ENCODE measurements at regions not wholly inside any gene's neighbourhood (a gene's known extent, or its start where the extent isn't known, plus 50 kb on each side); places are given as distances from the start of the nearest gene placed in this dataset.
A peak's percentile ranks its signal among the peaks of the same experiment; 100 is the strongest.

DNA sequence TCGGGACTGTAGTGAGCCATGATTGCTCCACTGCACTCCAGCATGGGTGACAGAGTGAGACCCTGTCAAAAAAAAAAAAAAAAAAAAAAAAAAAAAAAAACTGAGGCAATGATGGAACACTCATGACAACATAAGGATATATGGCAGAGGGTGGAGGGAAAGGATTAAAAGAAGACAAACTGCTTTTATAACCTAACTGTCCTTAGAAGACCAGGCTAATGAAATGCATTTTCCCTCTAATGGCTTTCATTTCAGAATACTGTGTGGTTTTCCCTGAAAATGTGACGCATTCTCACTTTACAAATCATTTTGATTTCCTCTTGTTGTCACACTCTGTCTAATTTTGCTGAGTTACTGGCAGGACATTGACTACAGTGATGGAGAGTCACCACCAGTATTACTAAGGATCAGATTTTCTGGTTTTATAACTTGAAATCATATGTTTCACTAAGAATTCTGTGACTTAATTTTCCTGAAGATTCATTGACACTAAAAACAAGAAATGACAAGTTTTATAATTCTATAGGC lies 137.6 kb upstream of the SSTR1 start:
- no peak for DNase-seq

DNA sequence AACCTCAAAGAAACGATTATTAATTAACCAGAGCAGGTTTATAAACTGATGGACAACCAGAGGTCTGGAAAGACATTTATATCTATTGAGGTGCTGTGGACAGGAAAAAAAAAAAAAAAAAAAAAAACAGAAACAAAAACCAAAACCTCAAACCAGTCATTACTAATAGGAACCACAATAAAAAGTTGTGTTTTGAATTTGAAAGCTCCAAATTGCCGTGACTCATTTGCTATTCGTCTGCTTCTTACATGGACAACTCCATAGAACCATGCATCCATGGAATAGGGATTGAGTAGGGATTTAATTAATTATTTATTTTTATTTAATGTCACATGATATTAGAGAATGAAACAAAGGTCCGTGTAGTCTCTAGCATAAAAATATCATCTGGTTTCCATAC lies 134.1 kb upstream of the SSTR1 start:
- no peak for DNase-seq

DNA sequence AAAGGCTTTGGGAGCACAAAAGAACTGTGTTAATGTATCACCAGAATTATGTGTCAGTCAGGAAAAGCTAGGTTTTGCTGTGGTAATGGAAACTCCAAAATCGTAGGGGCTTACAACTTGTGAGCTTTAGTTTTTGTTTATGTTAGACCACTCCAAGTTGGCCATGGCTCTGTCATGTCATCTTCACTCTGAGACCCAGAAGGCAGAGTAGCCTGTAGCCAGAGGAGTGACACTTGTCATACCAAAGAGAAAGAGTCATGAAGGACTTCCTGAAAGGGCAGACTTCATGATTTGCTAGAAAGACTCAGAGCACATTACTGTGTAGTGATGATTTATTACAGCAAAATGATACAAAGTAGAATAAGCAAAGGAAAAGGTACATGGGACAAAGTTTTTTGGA lies 133.6 kb upstream of the SSTR1 start:
- DNase-seq = no peak

DNA sequence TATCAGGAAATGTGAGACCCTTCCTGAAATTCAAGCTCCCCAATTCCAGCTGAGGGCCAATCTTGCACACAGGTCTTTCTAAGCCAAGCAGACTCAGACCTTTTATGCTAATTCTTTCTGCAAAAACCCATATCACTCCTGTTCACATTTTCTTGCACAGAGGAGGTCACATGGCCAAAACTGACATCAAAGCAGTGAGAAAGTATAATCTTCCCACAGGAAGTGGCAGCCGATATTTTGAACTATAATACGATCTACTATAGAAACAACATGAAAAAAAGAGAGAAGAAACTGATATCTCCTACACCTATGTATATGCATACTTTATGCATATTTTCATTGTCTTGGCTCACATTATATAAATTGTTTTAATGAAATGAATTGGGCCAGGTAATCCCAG lies 132.9 kb upstream of the SSTR1 start:
- DNase-seq = no peak

DNA sequence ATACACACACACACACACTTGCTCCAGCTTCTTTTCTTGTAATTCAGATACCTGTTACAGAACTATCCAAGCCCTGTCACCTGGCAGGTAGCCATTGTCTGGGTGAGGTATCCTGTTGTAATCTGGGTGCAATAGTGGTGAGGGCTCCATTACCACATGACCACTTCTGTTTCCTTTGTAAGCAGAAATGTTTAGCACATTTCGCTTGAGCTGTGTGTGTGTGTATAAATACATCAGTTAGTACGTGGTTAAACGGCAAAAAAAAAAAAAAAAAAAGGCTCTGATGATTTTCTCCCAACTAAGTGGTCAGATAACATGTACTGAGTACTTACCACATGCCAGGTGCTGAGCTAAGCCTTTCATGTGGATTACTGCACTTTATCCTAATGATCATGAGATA lies 129.3 kb upstream of the SSTR1 start:
- DNase-seq = peak; percentile 59

DNA sequence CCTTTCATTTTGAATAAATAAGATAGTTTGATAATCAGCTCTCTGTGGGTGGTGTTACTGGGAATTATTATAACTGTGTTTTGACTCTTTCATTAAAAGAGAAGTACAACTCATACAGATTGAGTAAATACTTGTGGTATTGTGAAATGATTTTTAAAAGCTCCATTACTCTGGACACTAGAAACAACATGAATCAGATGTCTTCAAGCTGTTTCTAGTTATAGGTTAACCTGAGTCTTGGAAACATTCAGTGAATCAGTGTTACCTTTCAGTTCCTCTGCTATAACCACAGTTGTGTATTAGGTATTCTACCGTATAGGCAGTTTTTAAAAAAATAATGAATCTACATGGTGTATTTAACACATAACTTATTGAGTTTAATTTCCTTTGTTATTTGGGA lies 128.4 kb upstream of the SSTR1 start:
- DNase-seq = peak; percentile 54

DNA sequence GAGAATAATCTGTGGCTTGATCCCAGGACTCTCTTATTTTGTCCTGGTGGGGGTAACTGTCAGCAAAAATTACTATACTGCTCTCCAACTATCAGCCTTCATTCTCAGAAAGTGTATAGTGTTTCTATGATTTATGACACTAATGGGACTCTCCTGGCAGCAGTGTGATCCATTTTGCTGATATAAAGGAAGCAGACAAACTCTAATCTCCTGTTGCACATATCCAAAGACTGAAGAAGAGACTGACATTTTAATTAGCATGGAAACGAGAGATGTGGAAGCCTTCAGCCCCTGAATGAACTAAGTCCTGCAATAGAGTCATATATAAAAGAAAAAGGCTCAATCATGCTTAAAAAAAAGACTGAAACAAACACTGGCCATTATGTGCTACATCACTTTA lies 127.8 kb upstream of the SSTR1 start:
- DNase-seq = peak; percentile 82

DNA sequence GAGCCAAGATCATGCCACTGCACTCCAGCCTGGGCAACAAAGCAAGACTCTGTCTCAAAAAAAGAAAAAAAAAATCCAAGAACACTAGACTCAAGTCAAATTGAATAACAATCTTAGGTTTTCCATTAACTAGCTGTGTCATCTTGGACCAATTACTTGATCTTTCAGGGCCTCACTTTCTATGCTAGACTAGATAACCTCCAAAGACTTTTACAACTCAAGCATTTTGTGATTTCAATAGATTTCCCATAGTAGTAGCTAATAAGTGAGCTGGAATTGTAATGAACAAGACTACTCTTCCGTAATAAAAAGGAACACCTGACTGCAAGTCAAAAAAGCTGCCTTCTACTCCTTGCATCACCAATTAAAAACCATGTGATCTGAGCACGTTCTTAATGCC lies 127.0 kb upstream of the SSTR1 start:
- DNase-seq = no peak

DNA sequence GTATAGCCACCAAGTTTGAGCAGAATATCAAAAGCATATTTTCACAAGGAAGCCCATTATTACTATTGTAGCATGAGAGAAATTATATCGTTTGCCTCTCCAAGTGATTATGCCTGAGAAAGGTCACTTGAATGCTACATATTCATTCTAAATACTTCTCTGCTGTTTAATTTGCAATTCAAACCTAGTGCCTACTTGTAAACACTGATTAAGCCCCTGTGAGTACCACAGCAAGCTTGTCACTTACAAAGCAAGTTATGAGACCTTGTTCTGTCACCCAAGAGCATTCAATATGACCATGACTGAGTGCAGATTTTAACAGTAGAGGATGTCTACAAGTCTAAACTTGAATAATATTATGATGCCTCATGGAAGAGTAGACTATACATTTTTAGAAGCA lies 124.7 kb upstream of the SSTR1 start:
- DNase-seq = peak; percentile 32

DNA sequence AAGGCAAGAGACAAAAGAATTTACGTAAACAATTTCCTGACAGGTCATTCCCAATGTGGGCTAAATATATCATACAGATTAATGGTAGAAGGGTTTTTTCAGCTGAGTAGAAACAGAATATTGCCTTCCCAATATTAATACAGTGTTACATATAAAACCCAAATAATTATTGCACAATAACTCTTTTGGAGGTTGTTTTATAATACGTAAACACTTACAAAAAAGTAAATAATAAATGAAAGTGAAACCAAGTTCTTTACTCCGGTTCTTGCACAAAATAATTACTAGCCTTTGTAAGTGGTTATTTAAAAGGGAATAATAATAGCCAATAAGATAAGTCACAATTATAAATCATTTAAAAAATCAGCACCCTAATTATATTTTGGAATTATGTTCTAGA lies 118.6 kb upstream of the SSTR1 start:
- DNase-seq = no peak

DNA sequence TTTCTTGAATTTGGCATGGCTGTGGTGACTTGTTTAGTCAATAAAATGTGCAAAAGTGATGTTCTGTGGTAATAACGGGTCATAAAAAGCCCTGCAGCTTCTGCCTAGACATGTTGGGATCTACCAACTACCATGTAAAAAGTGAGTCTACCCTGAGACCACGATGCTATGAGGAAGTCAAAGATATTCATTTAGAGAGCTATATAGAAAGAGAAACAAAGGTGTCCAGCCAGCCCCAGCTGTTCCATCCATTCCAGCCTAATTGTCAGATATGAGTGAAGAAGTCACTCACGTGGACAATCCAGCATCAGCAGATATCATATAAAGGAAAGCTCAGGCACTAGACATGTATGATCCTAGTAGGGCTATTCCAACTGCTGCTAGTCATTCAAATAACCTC lies 117.2 kb upstream of the SSTR1 start:
- DNase-seq = peak; percentile 16

DNA sequence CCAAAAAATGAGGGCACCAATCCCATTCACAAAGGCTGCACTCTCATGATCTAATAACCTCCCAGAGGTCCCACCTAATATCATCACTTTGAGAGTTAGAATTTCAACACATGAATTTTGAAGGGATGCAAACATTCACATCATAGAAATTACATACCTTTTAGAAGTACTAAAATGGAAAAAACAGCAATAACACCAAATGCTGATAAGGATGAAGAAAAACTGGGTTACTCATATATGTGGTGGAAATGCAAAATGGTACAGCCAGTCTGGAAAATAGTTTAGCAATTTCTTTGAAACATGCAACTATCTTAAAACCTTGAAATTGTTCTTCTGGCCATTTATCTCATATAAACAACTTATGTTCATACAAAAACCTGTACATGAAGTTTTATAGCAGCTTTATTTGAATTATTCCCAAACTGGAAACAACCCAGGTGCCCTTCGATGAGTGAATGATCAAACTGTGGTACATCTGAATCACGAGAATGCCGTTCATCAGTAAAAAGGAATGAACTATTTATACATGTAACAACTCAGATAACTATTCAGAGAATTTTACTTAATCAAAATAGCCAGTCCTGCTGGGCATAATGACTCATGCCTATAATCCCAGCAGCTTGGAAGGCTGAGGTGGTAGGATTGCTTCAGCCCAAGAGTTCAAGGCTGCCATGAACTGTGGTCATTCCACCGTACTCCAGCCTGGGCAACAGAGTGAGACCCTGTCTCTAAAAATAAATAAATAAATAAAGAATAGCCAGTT lies 109.4 kb upstream of the SSTR1 start:
- no peak for DNase-seq

DNA sequence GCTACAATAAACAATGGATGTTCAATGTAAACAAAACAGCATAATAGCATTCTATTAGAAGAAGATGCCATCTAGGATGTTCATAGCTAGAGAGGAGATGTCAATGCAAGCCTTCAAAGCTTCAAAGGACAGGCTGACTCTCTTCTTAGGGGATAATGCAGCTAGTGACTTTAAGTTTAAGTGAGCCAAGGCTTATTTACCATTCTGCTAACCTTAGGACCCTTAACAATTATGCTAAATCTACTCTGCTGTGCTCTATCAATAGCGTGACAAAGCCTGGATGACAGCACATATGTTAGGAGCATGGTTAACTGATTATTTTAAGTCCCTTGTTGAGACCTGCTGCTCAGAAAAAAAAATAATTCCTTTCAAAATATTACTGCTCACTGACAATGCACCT lies 106.0 kb upstream of the SSTR1 start:
- peak; percentile 24 for DNase-seq

DNA sequence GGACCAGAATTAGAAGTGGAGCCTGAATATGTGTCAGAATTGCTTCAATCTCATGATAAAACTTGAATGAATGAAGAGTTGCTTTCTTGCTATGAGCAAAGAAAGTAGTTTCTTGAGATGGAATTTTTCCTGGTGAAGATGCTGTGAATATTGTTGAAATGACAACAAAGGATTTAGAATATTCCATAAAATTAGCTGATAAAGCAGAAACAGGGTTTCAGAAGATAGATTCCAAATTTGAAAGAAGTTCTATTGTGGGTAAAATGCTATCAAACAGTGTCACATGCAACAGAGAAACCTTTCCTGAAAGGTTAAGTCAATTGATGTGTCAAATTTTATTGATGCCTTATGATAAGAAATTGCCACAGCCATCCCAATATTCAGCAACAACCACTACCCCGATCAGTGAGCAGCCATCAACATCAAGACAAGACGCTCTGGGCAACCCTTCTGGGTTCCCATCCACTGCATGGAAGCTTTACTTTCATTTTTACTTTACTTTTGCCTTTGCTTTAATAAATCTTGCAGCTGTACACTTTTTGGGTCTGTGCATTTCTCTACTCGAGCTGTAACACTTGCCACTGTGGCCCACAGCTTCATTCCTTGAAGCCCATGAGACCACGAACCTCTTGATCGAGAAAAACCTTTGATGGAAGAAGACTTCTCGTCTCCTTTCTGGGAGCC lies 104.0 kb upstream of the SSTR1 start:
- DNase-seq = no peak

DNA sequence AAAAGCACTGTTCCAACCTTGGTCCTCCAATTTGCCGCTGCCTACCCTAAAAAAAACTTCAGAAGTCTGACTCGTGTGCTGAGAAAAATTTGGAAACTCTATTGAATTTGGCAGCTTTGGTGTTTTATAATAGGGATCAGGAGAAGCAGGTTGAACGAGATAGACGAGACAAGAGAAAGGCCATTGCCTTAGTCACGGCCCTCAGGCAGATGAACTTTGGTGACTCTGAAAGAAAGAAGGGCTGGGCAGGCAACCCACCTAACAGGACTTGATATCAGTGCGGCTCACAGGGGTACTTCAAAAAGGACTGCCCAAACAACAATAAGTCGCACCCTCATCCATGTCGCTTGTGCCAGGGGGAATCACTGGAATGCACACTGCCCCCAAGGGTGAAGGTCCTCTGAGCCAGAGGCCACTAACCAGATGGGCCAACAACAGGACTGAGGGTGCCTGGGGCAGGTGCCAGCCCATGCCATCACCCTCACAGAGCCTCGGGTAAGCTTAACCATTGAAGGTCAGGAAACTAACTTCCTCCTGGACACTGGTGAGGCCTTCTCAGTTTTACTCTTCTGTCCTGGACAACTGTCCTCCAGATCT lies 102.5 kb upstream of the SSTR1 start:
- no peak for DNase-seq

DNA sequence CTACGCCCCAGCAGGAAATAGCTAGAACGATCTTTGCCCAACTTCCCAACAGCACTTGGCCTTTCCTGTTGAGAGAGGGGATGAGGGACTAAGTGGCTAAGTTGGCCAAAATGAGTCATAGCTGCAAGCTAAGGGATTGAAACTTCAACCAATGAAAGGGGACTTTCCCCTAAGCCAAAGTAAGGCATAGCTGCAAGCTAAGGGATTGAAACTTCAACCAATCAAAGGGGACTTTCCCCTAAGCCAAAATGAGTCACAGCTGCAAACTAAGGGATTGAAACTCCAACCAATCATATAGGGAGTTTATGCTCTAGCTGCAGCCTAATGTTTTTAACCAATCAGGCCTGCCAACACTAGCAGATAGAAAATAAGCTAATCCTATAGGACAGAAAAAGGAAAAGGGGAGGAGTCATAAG lies 100.5 kb upstream of the SSTR1 start:
- DNase-seq = no peak

DNA sequence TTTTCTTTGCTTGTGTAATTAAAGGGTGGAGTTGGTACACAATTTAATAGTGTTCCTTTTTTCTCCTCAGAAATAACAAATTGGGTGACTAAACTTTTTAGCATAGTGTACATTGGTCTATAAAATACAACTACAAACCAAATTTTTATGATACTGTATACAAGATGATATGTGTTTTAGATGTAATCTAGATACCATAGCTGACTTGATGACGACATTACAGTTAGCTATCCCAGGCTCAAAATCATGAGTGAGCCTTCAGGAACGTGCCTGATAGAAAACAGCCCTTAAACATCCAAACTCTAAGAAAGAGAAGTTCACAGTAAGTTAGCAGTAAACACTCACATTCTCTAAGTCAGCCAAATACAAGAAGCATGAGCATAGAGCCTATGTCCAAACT lies 99.0 kb upstream of the SSTR1 start:
- no peak for DNase-seq

DNA sequence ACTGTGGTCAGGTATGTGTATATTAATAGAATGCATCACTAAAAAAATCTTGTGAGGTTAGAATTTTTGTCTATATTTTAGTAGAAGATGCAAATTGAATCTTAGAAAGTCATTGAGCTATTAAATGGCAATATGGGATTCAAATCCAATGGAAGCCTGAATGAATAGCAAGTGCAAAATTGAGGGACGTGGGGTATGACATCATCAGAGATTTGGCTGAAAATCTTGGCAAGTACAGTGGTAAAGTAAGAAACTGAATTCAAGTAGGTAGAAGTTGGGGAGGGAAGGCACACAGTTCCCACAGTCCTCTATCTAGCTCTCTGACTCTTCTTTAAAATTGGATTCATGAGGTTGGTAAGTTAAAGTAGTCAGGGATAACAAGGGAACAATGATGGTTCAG lies 97.4 kb upstream of the SSTR1 start:
- DNase-seq = no peak

DNA sequence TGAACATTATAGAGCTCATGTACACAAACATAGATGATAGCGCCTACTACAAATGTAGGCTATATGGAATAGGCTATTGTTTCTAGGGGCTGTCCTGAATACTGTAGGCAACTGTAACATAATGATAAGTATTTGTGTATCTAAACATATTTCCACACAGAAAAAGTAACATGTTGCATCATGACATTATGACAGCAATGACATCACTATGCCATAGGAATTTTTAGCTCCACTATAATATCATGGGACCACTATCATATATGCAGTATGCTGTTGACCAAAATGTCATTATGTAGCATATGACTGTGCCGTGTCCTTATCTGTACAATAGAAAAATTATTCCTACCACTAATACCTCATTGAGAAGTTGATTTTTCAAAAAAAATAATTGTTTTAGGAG lies 96.7 kb upstream of the SSTR1 start:
- DNase-seq = no peak

DNA sequence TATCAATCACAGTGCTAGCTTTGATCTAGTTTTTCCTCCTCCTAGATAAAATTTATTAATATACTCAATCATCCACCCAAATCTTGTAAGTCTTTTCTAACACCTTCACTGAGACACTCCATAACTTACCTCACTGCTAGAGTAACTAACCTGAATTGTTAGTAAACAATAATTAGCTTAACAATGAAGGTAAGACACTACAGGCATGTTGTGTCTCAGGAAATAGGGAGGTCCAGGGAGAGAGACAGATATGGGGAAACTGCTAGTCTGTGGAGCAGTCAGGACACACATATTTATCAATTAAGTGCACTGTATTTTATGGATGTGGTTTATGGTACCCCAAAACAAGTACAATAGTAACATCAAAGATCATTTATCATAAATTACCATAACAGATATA lies 94.2 kb upstream of the SSTR1 start:
- no peak for DNase-seq

DNA sequence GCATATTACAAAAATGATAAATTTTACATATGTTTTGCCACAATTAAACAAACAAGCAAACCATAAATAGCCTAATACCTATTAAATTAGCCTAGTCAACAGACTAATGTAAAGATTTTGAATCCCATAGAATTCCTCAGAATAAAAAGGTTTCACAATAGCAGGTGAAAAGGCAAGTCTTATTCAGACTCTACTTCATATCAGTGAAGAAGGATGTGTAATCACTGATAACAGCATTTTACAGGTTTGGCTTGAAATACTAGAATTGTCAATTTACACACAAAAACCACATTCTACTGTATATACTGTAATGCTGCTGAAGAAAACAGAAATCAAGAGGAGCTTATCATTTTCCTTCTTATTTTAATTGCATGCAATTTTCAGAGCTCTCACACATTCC lies 90.8 kb upstream of the SSTR1 start:
- no peak for DNase-seq

DNA sequence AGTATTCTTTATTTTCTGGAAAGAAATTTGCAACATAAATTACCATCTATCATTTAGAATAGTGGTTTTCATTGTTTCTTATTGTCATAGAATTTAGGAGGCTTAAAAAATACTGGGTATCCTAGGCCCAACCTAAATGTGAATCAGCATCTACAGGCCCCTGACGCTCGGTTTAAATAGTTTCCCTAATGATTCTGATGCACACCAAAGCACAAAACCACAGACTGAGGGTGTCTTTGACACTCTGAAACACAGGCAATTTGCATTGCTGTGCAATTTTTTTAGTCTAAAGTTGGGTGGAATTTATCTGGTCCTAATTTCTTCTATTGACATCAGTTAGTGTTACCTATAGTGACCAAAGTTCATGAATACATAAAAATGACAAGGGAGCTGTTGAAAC lies 87.6 kb upstream of the SSTR1 start:
- DNase-seq = no peak

DNA sequence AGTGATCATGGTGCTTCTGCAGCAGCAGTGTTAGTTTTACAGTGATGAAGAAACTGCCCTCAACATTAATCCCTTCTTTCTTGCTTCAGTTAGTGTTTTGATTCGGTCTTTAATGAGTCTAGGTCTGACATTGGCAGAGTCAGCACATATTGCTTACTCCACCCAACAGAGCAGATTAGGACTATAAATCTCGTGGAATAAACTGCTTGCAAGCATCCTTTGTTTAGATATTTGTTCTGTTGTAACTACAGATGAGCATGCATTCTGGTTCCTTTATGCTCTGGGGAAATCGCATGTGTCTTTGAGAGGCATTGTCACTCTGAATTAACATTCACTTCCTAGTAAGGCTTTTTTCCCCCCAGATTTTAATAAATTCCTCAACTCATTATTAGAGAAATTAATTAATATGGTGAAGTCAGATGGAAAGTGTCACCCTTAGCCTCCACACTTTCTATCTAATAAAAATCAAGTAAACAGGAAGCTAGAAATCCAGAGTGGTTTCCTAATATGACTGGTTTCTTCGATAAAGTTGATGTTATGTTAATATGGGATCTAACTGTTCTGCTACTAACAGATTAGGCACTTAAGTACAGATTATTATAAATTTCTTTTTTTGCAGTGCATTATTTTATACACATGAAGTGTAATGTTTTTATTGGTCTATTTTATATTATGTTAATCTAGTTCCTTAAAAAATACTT lies 86.2 kb upstream of the SSTR1 start:
- peak; percentile 54 for DNase-seq

DNA sequence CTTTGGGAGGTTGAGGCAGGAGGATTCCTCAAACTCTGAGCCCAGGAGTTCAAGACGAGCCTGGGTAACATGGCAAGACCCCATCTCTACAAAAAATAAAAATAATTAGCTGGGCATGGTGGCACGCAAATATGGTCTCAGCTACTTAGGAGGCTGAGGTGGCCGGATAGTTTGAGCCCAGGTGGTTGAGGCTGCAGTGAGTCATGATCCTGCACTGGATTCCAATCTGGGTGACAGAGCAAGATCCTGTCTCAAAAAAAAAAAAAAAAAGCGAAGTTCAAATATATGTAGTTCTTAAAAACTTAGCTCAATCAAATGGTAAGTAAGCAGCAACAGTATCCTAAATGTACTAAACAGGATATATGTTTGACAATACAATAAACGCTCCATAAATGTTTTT lies 85.5 kb upstream of the SSTR1 start:
- no peak for DNase-seq
